Gastrocnemius medialis (tissue), 4 donors: ENCODE measurements at regions not wholly inside any gene's neighbourhood (a gene's known extent, or its start where the extent isn't known, plus 50 kb on each side); places are given as distances from the start of the nearest gene placed in this dataset.

Experiments
- POLR2A ChIP-seq, 2 donors: fragments of 450-650 bp; IDR thresholded peaks; one replicate each; pipeline ENCODE4 v1.6.1; 2017; ENCODE audit warnings: antibody characterized with exemption in 2 of 2, mild to moderate bottlenecking in 2 of 2, moderate library complexity in 2 of 2
- TF ChIP-seq, protein P1 (sequence below), 5 experiments: fragments of 450-650 bp in 3 of 5; fragments of 200-600 bp in 2 of 5; sonication (generic) in 2 of 5; IDR thresholded peaks in 4 of 5; conservative IDR thresholded peaks in 1 of 5; 1 replicate in 4 of 5; 2 replicates in 1 of 5; pipeline ENCODE4 v1.5.1; 2016 to 2019; ENCODE audit warnings: antibody characterized with exemption in 5 of 5, mild to moderate bottlenecking in 3 of 5, moderate library complexity in 3 of 5

DNA sequence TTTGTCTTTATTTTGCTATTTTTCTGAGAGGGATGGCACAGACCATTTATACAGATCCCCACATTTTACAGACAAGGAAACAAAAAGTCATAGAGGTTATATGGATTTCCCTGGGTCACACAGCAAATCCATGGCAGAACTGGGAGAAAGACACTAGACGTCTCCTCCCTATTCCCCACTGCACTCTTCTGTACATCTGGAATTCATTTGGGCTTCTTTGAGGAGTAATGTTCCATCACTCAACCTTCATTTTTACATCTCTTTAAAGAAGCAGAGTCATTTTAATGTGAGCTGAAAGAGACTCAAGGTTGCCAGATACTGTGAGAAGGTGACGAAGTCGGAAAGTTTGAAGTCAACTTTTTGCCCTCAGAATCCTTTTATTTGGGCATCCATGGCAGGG lies 207.3 kb downstream of the OTOR start:
- TF ChIP-seq, protein P1, sequence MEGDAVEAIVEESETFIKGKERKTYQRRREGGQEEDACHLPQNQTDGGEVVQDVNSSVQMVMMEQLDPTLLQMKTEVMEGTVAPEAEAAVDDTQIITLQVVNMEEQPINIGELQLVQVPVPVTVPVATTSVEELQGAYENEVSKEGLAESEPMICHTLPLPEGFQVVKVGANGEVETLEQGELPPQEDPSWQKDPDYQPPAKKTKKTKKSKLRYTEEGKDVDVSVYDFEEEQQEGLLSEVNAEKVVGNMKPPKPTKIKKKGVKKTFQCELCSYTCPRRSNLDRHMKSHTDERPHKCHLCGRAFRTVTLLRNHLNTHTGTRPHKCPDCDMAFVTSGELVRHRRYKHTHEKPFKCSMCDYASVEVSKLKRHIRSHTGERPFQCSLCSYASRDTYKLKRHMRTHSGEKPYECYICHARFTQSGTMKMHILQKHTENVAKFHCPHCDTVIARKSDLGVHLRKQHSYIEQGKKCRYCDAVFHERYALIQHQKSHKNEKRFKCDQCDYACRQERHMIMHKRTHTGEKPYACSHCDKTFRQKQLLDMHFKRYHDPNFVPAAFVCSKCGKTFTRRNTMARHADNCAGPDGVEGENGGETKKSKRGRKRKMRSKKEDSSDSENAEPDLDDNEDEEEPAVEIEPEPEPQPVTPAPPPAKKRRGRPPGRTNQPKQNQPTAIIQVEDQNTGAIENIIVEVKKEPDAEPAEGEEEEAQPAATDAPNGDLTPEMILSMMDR (IDR thresholded peaks at IDR 0.05 in 4 of 5, conservative IDR thresholded peaks at IDR 0.05 in 1 of 5), result no peak
- TF ChIP-seq POLR2A (IDR thresholded peaks at IDR 0.05), result no peak
